ENCODE measurements at regions not wholly inside any gene's neighbourhood (a gene's known extent, or its start where the extent isn't known, plus 50 kb on each side); places are given as distances from the start of the nearest gene placed in this dataset.

GRCh38 chr20:17859616-17860232 lies 108.9 kb downstream of the SNX5 start:
- H3K27me3 ChIP-seq: no peaks in the 10 kb centered on the region
- H3K4me1 ChIP-seq (ENCODE audit: insufficient read depth): peaks cover 13% of the 10 kb centered on the region
- intact Hi-C loops (cut with DNase I): no loop called here
- no peak overlapping the region for H3K4me3 ChIP-seq
- no peak overlapping the region for H3K27ac ChIP-seq
- H3K9me3 ChIP-seq: no peaks in the 10 kb centered on the region
- no peak for TF ChIP-seq EP300 (IDR thresholded peaks at IDR 0.05)
- H3K36me3 ChIP-seq: no peaks in the 10 kb centered on the region
- no peak for DNase-seq
- 72 to 85% (median 84%) methylated on average over 22 of the region's 22 CpGs for WGBS, 3 donors

GRCh38 chr20:17859002-17859615 lies 109.5 kb downstream of the SNX5 start:
- no peak for DNase-seq
- no peak overlapping the region for H3K27ac ChIP-seq
- no peak overlapping the region for H3K4me3 ChIP-seq
- H3K9me3 ChIP-seq: no peaks in the 10 kb centered on the region
- H3K36me3 ChIP-seq: no peaks in the 10 kb centered on the region
- H3K4me1 ChIP-seq (ENCODE audit: insufficient read depth): peaks cover 13% of the 10 kb centered on the region
- 83 to 90% (median 86%) methylated on average over 7 of the region's 7 CpGs for WGBS, 3 donors
- TF ChIP-seq CTCF (IDR thresholded peaks at IDR 0.05) (no peak), POLR2A (IDR thresholded peaks at IDR 0.05) (no peak), EP300 (IDR thresholded peaks at IDR 0.05) (no peak)
- intact Hi-C loops (cut with DNase I): no loop called here
- no peaks in the 10 kb centered on the region for H3K27me3 ChIP-seq

- intact Hi-C loops (cut with DNase I): no loop called here
- Histone ChIP-seq H3K27ac (no peak overlapping the region), H3K36me3 (no peaks in the 10 kb centered on the region), H3K9me3 (no peaks in the 10 kb centered on the region), H3K4me1 (ENCODE audit: insufficient read depth) (peaks cover 9% of the 10 kb centered on the region), H3K27me3 (no peaks in the 10 kb centered on the region), H3K4me3 (no peak overlapping the region)
- no peak for DNase-seq
- WGBS, 3 donors: 82 to 93% (median 88%) methylated on average over 13 of the region's 13 CpGs
- no peak for TF ChIP-seq EP300 (IDR thresholded peaks at IDR 0.05)
- TF ChIP-seq POLR2A (IDR thresholded peaks at IDR 0.05): no peak
- TF ChIP-seq CTCF (IDR thresholded peaks at IDR 0.05): no peak
Observed at GRCh38 chr20:17858450-17859001, 110.1 kb downstream of the SNX5 start.

GRCh38 chr20:17857639-17858449 lies 110.8 kb downstream of the SNX5 start:
- Histone ChIP-seq H3K36me3 (no peaks in the 10 kb centered on the region), H3K27ac (no peak overlapping the region), H3K9me3 (no peaks in the 10 kb centered on the region), H3K4me3 (no peak overlapping the region), H3K27me3 (no peaks in the 10 kb centered on the region), H3K4me1 (ENCODE audit: insufficient read depth) (peaks cover 9% of the 10 kb centered on the region)
- no peak for DNase-seq
- no peak for TF ChIP-seq POLR2A (IDR thresholded peaks at IDR 0.05)
- TF ChIP-seq EP300 (IDR thresholded peaks at IDR 0.05): no peak
- TF ChIP-seq CTCF (IDR thresholded peaks at IDR 0.05): no peak
- intact Hi-C loops (cut with DNase I): no loop called here
- WGBS, 3 donors: 97 to 99% (median 98%) methylated on average over 4 of the region's 4 CpGs
